ENCODE measurements at regions not wholly inside any gene's neighbourhood (a gene's known extent, or its start where the extent isn't known, plus 50 kb on each side); places are given as distances from the start of the nearest gene placed in this dataset.

- TF ChIP-seq, protein P1, sequence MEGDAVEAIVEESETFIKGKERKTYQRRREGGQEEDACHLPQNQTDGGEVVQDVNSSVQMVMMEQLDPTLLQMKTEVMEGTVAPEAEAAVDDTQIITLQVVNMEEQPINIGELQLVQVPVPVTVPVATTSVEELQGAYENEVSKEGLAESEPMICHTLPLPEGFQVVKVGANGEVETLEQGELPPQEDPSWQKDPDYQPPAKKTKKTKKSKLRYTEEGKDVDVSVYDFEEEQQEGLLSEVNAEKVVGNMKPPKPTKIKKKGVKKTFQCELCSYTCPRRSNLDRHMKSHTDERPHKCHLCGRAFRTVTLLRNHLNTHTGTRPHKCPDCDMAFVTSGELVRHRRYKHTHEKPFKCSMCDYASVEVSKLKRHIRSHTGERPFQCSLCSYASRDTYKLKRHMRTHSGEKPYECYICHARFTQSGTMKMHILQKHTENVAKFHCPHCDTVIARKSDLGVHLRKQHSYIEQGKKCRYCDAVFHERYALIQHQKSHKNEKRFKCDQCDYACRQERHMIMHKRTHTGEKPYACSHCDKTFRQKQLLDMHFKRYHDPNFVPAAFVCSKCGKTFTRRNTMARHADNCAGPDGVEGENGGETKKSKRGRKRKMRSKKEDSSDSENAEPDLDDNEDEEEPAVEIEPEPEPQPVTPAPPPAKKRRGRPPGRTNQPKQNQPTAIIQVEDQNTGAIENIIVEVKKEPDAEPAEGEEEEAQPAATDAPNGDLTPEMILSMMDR (optimal IDR thresholded peaks at IDR 0.05 in 1 of 3, IDR thresholded peaks at IDR 0.05 in 1 of 3, conservative IDR thresholded peaks at IDR 0.05 in 1 of 3; ENCODE audit: extremely low read depth in 1 of 3, insufficient read depth in 2 of 3, low read length in 3 of 3): no peak
- TF ChIP-seq EZH2 (IDR thresholded peaks at IDR 0.05; ENCODE audit: low read length): no peak
These were observed 837.9 kb downstream of the STPG2 start for GRCh38 chr4:97305351-97305750.

Measured in keratinocyte (primary cell).